Naive thymus-derived CD4-positive, alpha-beta T cell (primary cell): ENCODE measurements at regions not wholly inside any gene's neighbourhood (a gene's known extent, or its start where the extent isn't known, plus 50 kb on each side); places are given as distances from the start of the nearest gene placed in this dataset.

ENCODE experiments used
- ATAC-seq: fragments of 150-1000 bp; cut with Tn5 transposase; 2 replicates; pipeline ENCODE4 v1.10.0; 2021; ENCODE audit warnings: mild to moderate bottlenecking, moderate library complexity
- CTCF ChIA-PET: fragments of 350-600 bp; sonication (Branson Sonifier 250); formaldehyde crosslinking; loops from one replicate; lab custom pipeline; 2021; ENCODE audit warnings: antibody characterized with exemption; lab: Charles Lee
- POLR2A ChIA-PET: fragments of 350-600 bp; sonication (Branson Sonifier 250); formaldehyde crosslinking; loops from one replicate; lab custom pipeline; 2021; ENCODE audit warnings: antibody characterized with exemption, inconsistent platforms; lab: Charles Lee
- DNase-seq, 9 donors: peaks; one replicate each; pipeline versions ENCODE4 v3.0.0 to v3.0.0-alpha.2; 2020 to 2022; ENCODE audit warnings: mixed read lengths in 1 of 9
- H3K27ac ChIP-seq: one replicate; pipeline ENCODE4 v1.7.0; 2013; ENCODE audit warnings: mild to moderate bottlenecking, low read depth, low read length, moderate library complexity
- H3K27me3 ChIP-seq, 2 donors: one replicate each; pipeline ENCODE4 v1.7.0; 2013; ENCODE audit warnings: low read length in 2 of 2, mild to moderate bottlenecking in 2 of 2, moderate library complexity in 2 of 2; ENCODE audit not compliant: control insufficient read depth in 2 of 2, insufficient read depth in 2 of 2
- H3K36me3 ChIP-seq, 3 experiments: 1 replicate in 2 of 3; 2 replicates in 1 of 3; pipeline ENCODE4 v1.7.0; 2013; ENCODE audit warnings: low read length in 3 of 3, mild to moderate bottlenecking in 3 of 3, moderate library complexity in 1 of 3; ENCODE audit not compliant: insufficient read depth in 3 of 3, control insufficient read depth in 2 of 3
- H3K4me1 ChIP-seq, 2 donors: one replicate each; pipeline ENCODE4 v1.7.0; 2013; ENCODE audit warnings: low read length in 2 of 2, mild to moderate bottlenecking in 2 of 2, moderate library complexity in 1 of 2; ENCODE audit not compliant: control insufficient read depth in 2 of 2, insufficient read depth in 2 of 2
- H3K4me3 ChIP-seq: 2 replicates; pipeline ENCODE4 v1.7.0; 2013; ENCODE audit warnings: mild to moderate bottlenecking, low read length
- H3K9me3 ChIP-seq, 3 experiments: 1 replicate in 2 of 3; 2 replicates in 1 of 3; pipeline ENCODE4 v1.7.0; 2013; ENCODE audit warnings: low read length in 3 of 3; ENCODE audit not compliant: control insufficient read depth in 2 of 3
- H3K27ac Mint-ChIP-seq, 9 donors: one replicate each; pipeline ENCODE4 v1.8.0; 2020 to 2022; ENCODE audit warnings: mixed read lengths in 9 of 9, mild to moderate bottlenecking in 8 of 9, moderate library complexity in 5 of 9, inconsistent platforms in 2 of 9
- H3K27me3 Mint-ChIP-seq, 5 donors: one replicate each; pipeline ENCODE4 v1.8.0; 2021 to 2022; ENCODE audit warnings: mixed read lengths in 5 of 5, mild to moderate bottlenecking in 1 of 5
- H3K36me3 Mint-ChIP-seq, 5 donors: one replicate each; pipeline ENCODE4 v1.8.0; 2020 to 2022; ENCODE audit warnings: mixed read lengths in 5 of 5, mild to moderate bottlenecking in 3 of 5, inconsistent platforms in 1 of 5
- H3K4me1 Mint-ChIP-seq, 7 donors: one replicate each; pipeline ENCODE4 v1.8.0; 2020 to 2022; ENCODE audit warnings: mixed read lengths in 7 of 7, mild to moderate bottlenecking in 3 of 7, inconsistent platforms in 1 of 7
- H3K4me3 Mint-ChIP-seq, 10 donors: one replicate each; pipeline ENCODE4 v1.8.0; 2020 to 2022; ENCODE audit warnings: mild to moderate bottlenecking in 10 of 10, mixed read lengths in 10 of 10, moderate library complexity in 6 of 10, inconsistent platforms in 2 of 10
- H3K9me3 Mint-ChIP-seq, 11 donors: one replicate each; pipeline ENCODE4 v1.8.0; 2020 to 2022; ENCODE audit warnings: mixed read lengths in 11 of 11, mild to moderate bottlenecking in 4 of 11, inconsistent platforms in 1 of 11, moderate library complexity in 1 of 11
- intact Hi-C, 2 donors: fragments of 100-400 bp; cut with micrococcal nuclease; formaldehyde crosslinking; loops; one replicate each; pipeline ENCODE4 v1.15.1; 2023

DNA sequence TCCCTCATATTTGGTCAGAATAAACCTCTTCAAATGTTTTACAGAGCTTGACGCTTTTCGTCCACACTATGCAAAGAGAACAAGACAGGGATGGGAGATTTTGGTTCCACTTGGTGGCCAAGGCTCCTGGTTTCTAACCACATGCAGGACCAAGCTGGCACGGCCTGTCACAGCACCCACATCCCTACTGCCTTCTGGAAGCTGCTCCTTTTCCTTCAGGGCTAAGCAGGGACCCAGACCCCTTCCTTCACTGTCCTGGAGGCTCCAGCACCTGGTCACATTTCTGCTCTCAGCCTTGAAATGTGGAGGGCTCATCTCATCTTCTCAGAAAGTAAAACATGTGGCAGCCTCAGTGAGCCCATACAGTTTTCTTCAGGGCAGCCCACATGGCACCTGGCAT lies 50.4 kb upstream of the ARHGEF7 start:
- H3K36me3 Mint-ChIP-seq = peaks cover 0 to under 1% (median 0%) of the 10 kb centered on the region in 5 donors
- peaks cover 0 to 3% (median 0%) of the 10 kb centered on the region in 11 donors for H3K9me3 Mint-ChIP-seq
- H3K36me3 ChIP-seq = no peaks in the 10 kb centered on the region
- DNase-seq (no peak), ATAC-seq (no peak)
- H3K27ac Mint-ChIP-seq = no peak overlapping the region
- intact Hi-C loops = loop anchor here (5.0 kb wide), 4 partner anchors 378 to 1543 kb away; no protein-coding TSS in a partner anchor
- H3K27me3 ChIP-seq = no peaks in the 10 kb centered on the region
- H3K4me3 Mint-ChIP-seq = peak overlapping the region in 1 of 10 donors; percentile 37
- H3K4me1 Mint-ChIP-seq = peaks cover 3 to 9% (median 9%) of the 10 kb centered on the region in 7 donors
- H3K27me3 Mint-ChIP-seq = peaks cover 53 to 70% (median 54%) of the 10 kb centered on the region in 5 donors
- H3K27ac ChIP-seq = no peak overlapping the region
- no peaks in the 10 kb centered on the region for H3K4me1 ChIP-seq
- ChIA-PET CTCF (interaction anchor here (0.6 to 0.7 kb wide), 2 partner anchors 160 to 468 kb away, joined by 3 read pairs; no protein-coding TSS in a partner anchor), POLR2A (no interaction called here)
- H3K9me3 ChIP-seq = no peaks in the 10 kb centered on the region
- H3K4me3 ChIP-seq = no peak overlapping the region

DNA sequence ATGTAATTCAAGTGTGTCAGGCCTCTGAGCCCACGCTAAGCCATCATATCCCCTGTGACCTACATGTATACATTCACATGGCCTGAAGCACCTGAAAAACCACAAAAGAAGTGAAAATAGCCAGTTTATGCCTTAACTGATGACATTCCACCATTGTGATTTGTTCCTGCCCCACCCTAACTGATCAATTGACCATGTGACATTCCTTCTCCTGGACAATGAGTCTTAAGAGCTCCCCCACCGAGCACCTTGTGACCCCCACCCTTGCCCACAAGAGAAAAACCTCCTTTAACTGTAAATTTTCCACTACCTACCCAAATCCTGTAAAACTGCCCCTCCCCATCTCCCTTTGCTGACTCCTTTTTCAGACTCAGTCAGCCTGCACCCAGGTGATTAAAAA lies 52.1 kb upstream of the ARHGEF7 start:
- no peaks in the 10 kb centered on the region for H3K36me3 ChIP-seq
- DNase-seq (no peak), ATAC-seq (no peak)
- peaks cover 3 to 9% (median 9%) of the 10 kb centered on the region in 7 donors for H3K4me1 Mint-ChIP-seq
- no peaks in the 10 kb centered on the region for H3K4me1 ChIP-seq
- no peak overlapping the region for H3K27ac Mint-ChIP-seq
- H3K9me3 ChIP-seq = no peaks in the 10 kb centered on the region
- intact Hi-C loops = no loop called here
- H3K36me3 Mint-ChIP-seq = peaks cover 0 to 5% (median 3%) of the 10 kb centered on the region in 5 donors
- CTCF ChIA-PET = no interaction called here
- peaks cover 51 to 68% (median 59%) of the 10 kb centered on the region in 5 donors for H3K27me3 Mint-ChIP-seq
- no peak overlapping the region for H3K4me3 ChIP-seq
- no peak overlapping the region for H3K27ac ChIP-seq
- no peak overlapping the region for H3K4me3 Mint-ChIP-seq
- H3K27me3 ChIP-seq = no peaks in the 10 kb centered on the region
- H3K9me3 Mint-ChIP-seq = peaks cover 0 to 4% (median 0%) of the 10 kb centered on the region in 11 donors
- POLR2A ChIA-PET = no interaction called here

DNA sequence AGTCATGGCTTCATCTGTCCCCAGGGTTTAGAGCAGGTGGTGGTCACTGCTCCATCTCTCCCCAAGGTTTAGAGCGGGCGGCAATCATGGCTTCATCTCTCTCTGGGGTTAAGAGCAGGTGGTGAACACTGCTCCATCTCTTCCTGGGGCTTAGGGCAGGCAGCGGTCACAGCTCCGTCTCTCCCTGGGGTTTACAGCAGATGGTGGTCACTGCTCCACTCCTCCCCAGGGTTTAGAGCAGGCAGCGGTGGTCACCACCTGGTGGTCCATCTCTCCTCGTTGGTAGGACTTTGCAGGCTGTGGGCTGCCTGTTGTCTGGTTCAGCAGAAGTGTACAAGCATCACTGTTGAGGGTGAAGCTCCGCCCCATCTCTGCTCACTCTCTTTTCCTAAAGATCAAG lies 52.8 kb upstream of the ARHGEF7 start:
- CTCF ChIA-PET = no interaction called here
- Histone ChIP-seq H3K4me3 (no peak overlapping the region), H3K27me3 (no peaks in the 10 kb centered on the region), H3K36me3 (no peaks in the 10 kb centered on the region), H3K4me1 (no peaks in the 10 kb centered on the region), H3K27ac (no peak overlapping the region), H3K9me3 (no peaks in the 10 kb centered on the region)
- POLR2A ChIA-PET = no interaction called here
- Mint-ChIP-seq H3K4me3 (no peak overlapping the region), H3K36me3 (peaks cover 0 to 5% (median 3%) of the 10 kb centered on the region in 5 donors), H3K27ac (no peak overlapping the region), H3K27me3 (peaks cover 53 to 67% (median 61%) of the 10 kb centered on the region in 5 donors), H3K4me1 (peaks cover 0 to 9% (median 4%) of the 10 kb centered on the region in 7 donors), H3K9me3 (peaks cover 0 to 5% (median 0%) of the 10 kb centered on the region in 11 donors)
- intact Hi-C loops = no loop called here
- ATAC-seq (no peak), DNase-seq (no peak)

DNA sequence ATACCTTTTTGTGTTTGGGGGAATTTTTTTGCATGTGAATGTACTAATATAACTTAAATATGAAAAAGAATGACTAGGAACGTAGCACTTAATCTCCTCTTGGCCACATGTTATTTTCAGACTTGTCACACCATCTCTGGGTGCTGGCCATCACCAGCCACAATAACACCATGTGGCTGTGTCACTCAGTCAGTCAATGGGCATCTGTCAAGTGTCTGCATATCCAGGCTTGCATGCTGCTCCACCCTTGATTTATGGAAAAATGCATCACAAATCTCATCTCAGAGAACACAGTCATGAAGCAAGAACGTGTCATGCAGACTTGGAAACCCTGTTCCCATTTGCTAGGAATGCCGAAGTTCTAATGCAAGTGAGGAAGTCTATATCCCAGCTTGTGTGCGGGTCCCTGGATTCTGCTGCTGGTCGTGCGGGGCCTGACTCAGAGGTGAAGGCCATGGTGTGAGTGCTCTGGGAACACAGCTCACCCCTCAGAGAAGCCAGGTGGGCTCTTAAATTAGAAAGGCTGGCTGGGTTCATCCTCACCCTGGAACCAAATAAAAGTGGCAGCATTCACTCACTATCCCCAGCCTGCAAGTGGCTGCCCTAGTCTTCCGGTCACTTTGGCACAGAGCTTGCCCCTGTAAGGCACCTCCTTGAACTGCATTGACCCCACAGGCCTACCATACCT lies 53.6 kb upstream of the ARHGEF7 start:
- ChIA-PET CTCF (no interaction called here), POLR2A (no interaction called here)
- H3K27me3 ChIP-seq = no peaks in the 10 kb centered on the region
- DNase-seq (no peak), ATAC-seq (no peak)
- H3K36me3 Mint-ChIP-seq = peaks cover 0 to 5% (median 3%) of the 10 kb centered on the region in 5 donors
- no peak overlapping the region for H3K4me3 ChIP-seq
- H3K27me3 Mint-ChIP-seq = peaks cover 53 to 71% (median 68%) of the 10 kb centered on the region in 5 donors
- no peaks in the 10 kb centered on the region for H3K9me3 ChIP-seq
- intact Hi-C loops = no loop called here
- H3K9me3 Mint-ChIP-seq = peaks cover 0 to 5% (median 0%) of the 10 kb centered on the region in 11 donors
- H3K4me1 ChIP-seq = no peaks in the 10 kb centered on the region
- H3K4me1 Mint-ChIP-seq = peaks cover 0 to 6% (median 2%) of the 10 kb centered on the region in 7 donors
- H3K4me3 Mint-ChIP-seq = no peak overlapping the region
- no peak overlapping the region for H3K27ac ChIP-seq
- H3K27ac Mint-ChIP-seq = no peak overlapping the region
- H3K36me3 ChIP-seq = no peaks in the 10 kb centered on the region

DNA sequence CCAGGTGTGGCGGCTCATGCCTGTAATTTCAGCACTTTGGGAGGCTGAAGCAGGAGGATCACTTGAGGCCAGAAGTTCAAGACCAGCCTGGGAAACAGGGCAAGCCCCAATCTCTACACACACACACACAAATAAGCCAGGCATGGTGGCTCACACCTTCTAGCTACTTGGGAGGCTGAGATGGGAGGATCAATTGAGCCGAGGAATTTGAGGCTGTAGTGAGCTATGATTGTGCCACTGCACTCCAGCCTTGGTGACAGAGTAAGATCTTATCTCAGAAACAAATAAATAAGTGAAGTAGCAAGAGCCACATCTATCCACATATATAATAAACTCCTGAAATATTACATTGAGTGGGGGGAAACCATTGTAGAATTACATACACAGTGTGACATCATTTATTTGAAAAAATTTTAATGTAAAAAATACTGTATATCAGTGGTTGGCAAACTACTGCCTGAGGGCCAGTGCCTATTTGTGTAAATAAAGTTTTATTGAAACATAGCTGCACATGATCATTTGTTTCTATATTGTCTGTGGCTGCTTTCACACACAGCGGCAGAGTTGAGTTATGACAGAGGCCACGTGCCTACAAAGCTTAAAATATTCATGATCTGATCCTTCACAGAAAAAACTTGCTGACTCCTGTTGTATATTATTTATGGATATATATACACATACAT lies 54.7 kb upstream of the ARHGEF7 start:
- Mint-ChIP-seq H3K9me3 (peaks cover 0 to 5% (median 0%) of the 10 kb centered on the region in 11 donors), H3K27ac (no peak overlapping the region), H3K27me3 (peaks cover 44 to 69% (median 58%) of the 10 kb centered on the region in 5 donors), H3K4me3 (no peak overlapping the region), H3K36me3 (peaks cover 0 to 5% (median 3%) of the 10 kb centered on the region in 5 donors), H3K4me1 (no peaks in the 10 kb centered on the region)
- Histone ChIP-seq H3K27me3 (no peaks in the 10 kb centered on the region), H3K4me3 (no peak overlapping the region), H3K9me3 (no peaks in the 10 kb centered on the region), H3K36me3 (no peaks in the 10 kb centered on the region), H3K4me1 (no peaks in the 10 kb centered on the region), H3K27ac (no peak overlapping the region)
- POLR2A ChIA-PET = no interaction called here
- no peak for DNase-seq
- CTCF ChIA-PET = interaction anchor here (0.7 kb wide), 1 partner anchor 1460 kb away, joined by 4 read pairs; no protein-coding TSS in a partner anchor
- intact Hi-C loops = no loop called here
- ATAC-seq = no peak

DNA sequence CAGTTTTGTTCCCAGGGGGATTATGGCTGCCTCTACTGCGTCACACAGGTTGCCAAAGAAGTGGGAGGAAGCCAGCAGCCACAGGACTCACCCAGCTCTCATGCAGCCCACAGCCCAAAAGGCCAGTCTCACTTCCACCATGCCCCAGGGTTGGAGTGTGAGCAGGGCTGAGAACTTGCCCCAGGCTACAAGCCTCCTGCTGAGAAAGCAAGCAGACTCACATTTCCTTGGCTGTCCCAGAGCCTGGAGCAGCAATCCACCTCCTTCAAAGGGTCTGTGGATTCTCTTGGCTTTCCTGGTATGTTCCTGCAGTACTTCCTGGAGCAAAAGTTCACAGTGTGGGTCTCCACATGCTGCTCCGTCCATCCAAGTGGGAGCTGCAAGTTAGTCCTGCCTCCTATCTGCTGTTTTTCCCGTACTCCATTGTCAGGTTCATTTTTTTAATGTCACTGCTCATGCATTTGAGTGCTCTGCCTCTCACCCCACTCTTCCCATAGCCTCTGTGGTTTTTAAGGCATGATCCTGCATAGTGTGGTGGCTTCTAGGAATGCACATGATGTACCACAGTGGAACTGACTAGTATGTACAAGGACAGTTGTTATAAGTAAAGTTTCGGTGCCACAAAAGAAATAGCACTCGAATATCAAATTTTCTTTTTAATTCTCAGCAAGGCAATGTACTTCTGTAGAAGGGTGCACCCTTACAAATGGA lies 56.2 kb upstream of the ARHGEF7 start:
- ATAC-seq = no peak
- POLR2A ChIA-PET = no interaction called here

More for the DNA sequence above, 56.2 kb upstream of the ARHGEF7 start:
- H3K4me1 ChIP-seq = no peaks in the 10 kb centered on the region
- H3K9me3 ChIP-seq = no peaks in the 10 kb centered on the region
- no peak for DNase-seq
- Mint-ChIP-seq H3K27me3 (peaks cover 36 to 58% (median 53%) of the 10 kb centered on the region in 5 donors), H3K9me3 (peaks cover 0 to 5% (median 0%) of the 10 kb centered on the region in 11 donors), H3K4me3 (no peak overlapping the region), H3K36me3 (peaks cover 0 to 5% (median 3%) of the 10 kb centered on the region in 5 donors), H3K27ac (no peak overlapping the region), H3K4me1 (no peaks in the 10 kb centered on the region)
- CTCF ChIA-PET = interaction anchor here (1.7 kb wide), 1 partner anchor 8 kb away, joined by 8 read pairs; no protein-coding TSS in a partner anchor
- H3K36me3 ChIP-seq = no peaks in the 10 kb centered on the region
- no peak overlapping the region for H3K4me3 ChIP-seq
- H3K27ac ChIP-seq = no peak overlapping the region
- no peaks in the 10 kb centered on the region for H3K27me3 ChIP-seq
- intact Hi-C loops = no loop called here
